GM18502 (cell line): ENCODE measurements at regions not wholly inside any gene's neighbourhood (a gene's known extent, or its start where the extent isn't known, plus 50 kb on each side); places are given as distances from the start of the nearest gene placed in this dataset.

Source experiments
- ATAC-seq: cut with Tn5 transposase; IDR thresholded peaks from one replicate; pipeline ENCODE4 v1.9.1; 2021; ENCODE audit warnings: mild to moderate bottlenecking; ENCODE audit not compliant: unreplicated experiment, poor library complexity

DNA sequence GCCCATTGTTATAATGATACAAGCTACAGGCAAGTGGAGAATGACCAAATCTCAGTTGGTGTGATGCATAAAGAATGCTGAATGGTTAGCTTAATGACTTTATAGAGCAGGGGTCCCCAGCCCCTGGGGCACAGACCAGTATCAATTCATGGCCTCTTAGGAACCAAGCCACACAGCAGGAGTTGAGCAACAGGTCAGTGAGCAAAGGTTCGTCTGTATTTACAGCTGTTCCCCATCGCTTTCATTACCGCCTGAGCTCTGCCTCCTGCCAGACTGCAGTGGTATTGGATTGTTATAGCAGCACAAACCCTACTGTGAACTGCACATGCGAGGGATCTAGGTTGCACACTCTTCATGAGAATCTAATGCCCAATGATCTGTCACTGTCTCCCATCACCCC, 114.0 kb upstream of the ZFHX3 start:
- no peak for ATAC-seq

DNA sequence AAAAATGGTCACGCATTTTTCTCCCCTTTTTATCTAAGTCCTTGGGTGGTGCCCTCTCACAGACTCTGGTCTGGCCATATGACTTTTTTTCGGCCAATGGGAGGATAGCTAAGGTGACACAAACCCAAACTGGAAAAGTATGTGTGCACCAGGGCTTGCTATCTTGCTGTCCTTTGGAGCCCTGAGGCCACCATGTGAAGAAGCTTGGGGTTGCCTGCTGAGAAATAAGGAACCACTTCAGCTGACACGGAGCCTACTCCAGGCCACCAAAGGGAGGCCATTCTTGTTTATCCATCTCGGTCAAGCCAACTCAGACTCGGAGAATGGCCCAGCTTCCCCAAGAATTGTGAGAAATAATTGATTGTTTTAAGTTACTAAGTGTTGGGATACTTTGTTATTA, 111.4 kb upstream of the ZFHX3 start:
- ATAC-seq, result no peak

DNA sequence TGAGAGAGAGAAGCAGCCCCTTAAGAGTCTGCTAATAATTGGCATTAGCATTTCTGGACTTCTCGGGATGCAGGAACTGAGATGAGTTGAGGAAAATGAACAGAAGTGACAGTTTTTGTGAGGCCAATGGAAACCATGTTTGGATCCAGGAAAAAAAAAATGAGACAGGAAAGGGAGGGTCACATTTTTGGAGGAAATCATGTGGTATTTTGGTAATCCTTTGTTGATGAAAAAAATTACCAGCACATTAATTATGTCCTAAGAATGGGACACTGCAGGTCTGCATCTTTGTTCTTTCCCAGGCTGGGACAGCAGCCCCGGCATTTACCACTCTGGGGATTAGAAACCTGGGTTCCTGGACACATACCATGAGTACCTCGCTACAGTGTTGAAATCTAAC, 109.9 kb upstream of the ZFHX3 start:
- no peak for ATAC-seq

DNA sequence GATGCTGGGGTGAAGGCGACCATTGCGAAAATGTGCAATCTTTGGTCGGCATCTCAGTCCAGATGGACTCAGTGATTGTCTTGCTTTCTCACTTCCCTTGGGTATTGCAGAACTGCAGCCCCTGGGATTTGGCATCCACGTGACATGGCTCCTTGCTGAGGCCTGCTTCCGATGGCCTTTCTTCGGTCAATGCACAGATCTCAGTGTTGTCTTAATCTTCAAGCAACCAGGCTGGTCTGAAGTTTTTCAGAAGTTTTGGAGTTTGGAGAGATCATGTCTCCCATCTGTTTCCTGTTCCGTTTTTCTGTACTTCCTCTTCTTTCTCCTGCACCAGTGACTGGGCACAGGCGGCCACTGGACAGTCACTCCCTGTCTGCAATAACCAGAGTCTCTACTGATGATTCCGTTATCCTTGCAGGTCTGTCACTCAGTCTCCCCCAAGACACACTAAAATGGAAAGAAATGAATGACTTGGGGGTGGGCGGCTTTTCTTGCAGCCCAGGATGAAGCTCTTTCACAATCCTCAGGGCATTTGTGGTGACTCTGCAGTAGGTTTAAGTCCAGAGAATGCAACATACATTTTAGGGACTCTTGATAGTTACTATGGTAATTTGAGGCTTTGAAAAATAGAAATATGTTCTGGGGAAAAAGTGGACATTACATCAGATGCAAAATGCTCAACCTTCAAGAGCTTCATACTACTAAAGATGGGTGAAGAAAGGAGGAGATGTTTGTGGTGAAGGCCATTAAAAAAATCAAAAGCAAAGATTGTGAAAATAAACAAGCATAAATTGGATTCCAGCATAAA, 106.3 kb upstream of the ZFHX3 start:
- ATAC-seq, result no peak

DNA sequence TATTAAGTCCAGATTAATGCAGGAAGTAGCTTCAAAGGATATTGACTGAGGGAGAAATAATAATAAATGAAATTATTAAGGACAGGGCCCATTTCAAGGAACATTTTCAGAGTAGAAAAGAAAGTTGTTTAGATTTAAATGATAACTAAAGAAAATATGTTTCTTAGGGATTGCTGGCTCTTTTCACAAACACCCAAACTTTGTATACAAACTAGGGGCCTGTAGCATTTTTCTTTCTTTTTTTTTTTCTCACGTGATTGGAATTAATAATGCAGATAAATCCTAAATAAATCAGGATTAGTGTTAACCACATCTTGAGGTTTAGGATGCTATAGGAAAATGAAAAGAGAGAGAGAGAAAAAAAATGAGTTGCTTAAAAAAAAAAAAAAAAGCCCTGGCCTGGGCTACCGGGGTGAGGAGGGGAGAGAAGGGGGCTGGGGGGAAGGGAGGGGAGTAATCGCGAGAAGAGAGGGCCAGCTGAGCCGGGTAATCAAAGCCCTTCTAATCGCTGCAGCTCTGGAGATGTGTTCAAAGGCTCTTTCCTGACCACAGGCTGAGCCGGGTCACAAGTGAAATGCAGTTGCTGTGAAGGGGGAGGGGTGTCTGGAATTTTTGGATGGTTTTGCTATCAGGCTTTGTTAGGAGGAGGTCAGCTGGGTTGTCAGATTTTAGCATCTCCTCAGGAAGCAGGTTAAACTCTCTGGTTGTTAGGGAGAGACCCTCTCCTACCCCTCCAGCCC, 104.6 kb upstream of the ZFHX3 start:
- ATAC-seq, result no peak

DNA sequence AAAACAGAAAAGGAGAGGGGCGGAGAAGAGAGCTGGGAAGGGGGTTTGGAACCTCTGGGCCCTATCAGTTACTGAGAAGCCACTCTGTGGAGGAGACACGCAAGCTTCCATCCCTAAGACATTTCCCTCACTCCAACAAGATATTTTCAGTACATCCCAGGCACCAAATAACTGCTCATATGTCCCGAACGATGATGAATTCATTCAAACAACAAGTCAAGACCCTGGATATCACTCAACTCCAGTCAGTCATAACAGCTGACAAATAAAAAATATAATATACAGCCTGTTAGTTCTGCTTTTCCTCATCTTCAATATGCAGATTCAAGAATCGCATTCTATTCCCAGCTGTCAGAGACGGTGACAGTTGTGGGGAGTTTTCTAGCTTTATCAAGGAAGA, 104.0 kb upstream of the ZFHX3 start:
- ATAC-seq, result no peak

DNA sequence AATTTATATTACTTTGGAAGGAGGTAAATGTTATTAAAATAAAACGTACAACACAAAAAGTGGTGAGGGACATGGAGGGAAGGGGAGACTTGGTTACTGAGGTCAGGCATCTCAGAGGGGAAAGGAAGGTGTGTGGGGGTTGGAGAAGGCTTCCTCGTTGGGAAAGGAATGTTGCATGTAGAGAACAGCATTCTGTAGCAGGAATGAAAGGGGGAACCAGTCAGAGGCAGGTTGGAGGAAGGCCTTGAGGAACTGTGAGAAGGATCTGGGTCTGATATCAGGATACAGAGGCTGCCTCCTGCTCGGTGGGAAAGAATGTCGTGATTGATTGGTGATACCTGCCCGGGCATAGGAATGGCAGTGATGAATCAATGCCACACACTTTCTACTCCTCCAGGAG, 103.3 kb upstream of the ZFHX3 start:
- no peak for ATAC-seq

DNA sequence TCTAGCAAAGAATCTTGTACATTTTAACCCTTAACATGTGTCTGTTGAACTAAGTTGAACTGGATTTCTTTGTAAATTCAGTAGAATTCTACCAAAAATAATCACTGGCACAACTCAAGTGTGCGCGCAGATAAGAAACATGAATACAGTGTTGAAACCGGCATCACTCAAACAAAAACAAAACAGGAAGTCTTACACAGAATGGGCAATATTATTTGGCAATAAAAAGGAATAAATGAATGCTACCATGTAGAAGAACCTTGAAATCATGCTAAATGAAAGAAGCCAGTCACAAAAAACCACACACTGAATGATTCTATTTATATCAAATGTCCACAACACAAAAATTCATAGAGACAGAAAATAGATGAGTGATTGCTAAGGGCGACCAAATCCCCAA, 102.9 kb upstream of the ZFHX3 start:
- ATAC-seq, result no peak

DNA sequence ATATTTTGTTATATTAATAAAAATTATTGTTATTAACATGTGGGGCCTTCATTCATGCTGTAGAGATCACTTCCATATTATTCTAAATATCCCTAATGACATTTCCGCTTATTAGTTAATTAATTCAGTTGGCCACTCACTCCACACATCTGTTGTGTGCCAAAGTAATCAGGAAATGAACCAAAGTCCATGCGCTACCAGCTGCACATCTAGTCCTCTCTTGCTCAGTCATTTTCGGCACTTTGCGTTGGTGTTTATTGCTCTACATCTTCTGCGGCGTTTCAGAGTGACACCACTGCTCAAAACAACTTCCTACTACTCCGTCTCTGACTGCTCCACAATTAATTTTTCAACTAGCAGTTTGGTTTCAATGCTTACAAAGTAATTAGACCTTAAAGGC, 101.4 kb upstream of the ZFHX3 start:
- ATAC-seq, result no peak

DNA sequence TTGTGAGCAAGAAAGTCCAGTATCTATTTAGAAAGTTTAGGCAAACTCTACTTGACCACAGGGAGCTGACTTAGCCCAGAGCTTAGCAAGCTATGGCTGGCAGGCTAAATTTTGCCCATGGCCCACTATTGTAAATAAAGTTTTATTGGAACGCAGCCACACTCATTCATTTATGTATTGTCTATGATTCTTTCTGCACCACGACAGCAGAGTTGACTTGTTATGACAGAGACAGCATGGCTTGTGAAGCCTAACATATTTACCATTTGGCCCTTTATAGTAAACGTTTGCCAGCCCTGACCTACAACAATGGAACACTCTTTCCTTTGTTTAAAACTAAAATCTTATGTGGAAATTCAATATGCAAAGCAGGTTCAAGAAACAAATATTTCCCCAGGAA, 100.0 kb upstream of the ZFHX3 start:
- ATAC-seq, result no peak

DNA sequence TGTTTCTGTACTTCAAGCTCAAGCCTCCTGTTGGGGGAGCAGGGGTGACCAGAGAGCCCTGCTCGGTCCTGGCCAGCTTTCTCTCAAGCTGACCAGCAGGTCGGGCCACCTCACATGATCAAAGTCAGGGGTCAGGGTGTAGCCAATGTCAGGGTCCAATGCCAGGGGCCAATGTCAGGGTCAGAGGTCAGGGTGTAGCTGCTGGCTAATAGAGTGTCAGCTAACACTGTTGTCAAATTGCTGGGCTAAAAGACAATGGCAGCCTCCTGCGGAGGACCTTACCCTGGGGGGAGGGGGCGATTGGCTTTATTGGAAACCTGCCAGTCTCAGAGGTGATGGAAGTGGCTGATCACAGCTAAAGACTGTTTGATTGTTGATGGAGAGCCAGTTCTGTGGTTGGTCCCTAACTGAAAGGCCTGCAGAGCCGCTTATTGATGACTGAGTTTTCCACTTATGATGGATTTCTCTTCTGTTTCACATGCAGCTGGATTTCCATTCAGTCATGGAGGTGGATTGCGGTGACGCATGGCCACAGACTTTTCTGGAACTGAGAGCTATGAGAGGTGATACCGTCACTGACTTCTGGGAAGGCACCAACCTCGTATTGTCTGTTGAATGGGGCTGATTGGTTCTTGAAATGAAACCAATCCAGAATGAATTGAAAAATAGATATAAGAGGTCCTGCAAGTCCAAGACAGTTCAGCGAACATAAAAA, 97.4 kb upstream of the ZFHX3 start:
- no peak for ATAC-seq

DNA sequence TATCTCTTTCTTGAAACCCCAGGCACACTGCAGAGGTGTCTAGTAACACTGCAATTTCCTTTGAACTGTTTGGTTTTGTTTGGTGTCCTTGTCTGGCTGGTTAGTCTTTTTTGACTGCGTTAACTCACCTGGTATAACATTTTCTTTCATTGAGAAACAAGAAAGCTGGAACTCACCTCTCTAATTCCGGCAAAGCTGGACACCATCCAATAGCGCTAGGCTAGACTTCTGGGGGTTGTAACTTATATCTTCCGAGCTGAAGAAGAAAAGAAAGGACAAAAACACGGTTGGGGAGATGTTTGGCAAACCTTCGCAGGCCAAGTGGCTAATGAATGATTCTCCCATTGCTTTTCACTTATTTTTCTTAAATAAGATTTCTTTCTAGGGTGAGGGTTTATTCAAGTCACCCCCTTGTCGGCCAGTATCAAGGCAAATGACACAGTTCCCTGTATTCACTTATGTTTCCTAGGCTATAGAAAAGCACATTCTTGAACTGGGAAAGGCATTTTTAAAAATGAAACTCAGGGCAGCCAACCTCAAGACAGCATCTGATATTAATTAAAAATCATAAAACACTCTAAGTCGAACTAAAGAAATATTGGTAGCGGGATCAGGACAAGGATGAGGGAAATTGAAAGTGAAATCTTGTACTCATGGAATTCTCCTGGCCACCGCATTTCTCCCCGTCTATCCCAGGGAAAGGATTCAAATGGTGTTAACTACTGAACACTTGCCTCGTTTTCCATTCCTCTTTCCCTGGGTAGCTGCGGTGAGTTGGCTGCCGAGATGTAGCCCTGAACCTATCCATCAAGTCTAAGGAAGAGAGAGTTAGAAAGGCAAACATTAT, 95.9 kb upstream of the ZFHX3 start:
- no peak for ATAC-seq

DNA sequence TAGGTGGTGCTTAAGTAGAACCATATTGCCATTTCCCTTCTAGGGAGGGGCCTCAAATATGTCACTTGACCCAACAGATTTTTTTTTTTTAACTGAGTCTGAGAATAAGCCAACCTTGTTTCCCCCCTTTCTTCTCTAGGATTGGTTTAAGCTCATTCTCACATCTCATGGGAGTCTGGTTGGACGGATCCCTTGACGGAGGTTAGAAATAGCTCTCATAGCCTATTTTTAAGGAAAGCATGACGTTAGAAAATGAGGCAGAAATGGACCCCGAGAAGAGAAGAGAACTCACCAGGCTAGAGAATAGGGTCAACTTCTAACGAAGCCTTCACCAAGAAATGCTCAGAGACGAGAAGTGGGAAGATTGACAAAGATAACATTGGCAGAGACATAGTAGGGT, 95.1 kb upstream of the ZFHX3 start:
- no peak for ATAC-seq

DNA sequence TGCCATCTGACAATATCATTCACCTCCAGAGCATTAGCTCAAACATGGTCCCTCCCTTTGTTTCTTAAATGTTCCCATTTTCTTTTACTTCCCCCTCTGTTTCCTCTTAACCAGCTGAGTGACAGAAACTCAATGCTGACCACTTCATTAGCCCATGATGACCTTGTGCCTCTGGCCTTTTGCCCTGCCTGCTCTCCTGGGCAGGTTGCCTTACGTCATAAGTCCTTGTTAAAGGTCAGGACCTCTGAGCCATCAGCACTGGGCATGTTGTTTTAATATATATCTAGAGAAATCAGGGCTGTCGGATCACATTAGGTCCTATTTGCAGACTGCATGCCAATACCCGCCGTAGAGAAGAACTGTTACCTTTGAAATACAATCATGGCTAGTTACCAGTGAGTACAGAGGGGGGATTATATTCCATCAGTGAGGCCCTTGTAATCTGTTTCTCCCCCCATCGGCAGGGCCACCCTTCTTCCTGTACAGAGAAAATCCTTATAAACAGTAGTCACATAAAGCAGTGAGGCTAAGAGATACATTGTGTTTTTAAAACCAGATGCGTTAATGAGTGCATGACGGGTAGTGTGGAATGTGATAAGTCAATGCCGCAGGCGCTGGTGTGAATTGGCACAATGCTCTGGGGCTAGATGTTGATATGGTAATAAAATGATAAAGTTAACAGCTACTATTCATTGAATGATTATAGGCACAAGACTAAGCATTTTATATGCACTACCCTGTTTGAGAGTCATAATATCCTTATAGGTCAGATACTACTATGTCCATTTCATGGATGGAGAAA, 94.3 kb upstream of the ZFHX3 start:
- ATAC-seq, result no peak

DNA sequence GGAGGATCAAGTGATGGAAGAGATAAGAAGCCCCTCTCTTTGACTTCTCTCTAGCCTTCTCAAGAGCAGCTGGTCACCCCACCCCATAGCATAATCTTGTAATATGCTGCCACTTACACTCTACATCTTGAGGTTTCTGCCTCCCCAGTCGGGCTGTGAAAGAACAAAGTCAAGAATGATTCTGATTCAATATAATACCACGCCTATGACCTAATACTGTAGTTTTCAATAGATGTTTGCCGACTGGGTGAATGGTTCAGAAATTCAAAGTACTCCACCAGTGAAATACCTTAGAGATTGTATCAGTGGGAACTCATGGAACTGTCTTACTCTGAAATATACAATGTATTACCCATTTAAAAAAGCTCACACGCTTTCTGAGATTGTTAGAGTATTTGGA, 93.0 kb upstream of the ZFHX3 start:
- no peak for ATAC-seq

DNA sequence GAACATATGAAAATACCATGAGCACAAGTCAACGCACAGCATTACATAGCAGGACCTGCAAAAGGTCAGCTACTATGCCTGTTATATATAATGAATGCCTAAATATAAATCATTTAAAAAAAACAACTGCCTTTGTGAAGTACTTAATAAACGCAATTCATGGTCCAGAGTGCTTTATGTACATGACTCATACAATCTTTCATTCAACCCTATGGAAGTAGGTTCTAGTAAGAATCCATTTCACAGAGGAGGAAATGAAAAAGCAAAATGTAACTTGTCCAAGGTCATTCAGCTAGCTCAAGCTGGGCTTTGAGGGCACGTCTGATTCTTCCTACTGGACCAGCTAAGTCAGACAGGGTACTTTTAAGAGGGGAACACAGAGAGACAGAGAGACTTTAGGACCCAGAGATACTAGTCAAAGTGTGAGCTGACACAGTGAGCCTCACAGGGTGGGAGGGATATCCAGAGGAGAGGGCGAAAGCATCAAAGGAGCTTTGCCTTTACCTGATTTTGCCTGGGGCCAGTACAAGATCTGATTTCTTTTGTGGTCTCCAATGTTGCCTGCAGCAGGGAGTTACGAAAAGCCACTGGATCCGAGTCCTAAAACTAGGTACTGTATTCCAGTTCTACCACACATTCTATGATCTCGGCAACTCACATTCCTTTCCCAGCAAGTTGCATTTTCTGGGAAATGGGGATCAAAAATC, 83.4 kb upstream of the ZFHX3 start:
- ATAC-seq, result no peak

DNA sequence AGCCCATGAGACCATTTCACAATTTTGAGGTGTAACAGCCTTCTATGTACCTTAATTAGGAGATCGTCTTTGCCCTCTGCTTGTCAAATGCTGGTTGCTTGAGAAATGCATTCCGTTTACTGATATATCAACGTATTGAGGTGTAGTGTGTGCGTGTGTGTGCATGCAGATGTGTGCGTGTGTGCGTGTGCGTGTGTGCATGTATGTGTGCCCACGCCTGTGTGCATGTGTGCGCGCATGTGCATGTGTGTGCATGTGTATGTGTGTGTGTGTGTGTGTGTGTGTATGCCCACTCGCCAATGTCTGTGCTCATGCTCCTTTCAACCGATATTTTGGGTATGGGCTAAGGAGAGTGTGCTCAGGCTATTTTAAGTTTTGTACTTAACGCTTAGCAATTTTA, 81.5 kb upstream of the ZFHX3 start:
- no peak for ATAC-seq

DNA sequence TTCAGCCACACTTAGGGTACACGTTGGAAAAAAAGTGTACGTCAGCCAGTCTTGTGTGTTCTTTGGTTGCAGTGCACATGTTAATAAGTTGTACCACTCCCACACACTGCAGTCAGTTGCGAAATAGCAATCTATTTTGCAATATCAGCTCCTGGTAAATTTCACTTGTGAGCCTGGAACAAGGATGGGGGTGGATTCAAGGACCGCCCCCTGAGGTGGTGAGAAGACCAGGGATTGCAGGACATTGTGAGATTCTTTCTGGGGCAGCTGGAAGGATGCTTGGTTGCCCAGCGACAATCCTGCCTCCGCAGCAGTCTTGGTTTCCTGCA, 78.6 kb upstream of the ZFHX3 start:
- no peak for ATAC-seq

DNA sequence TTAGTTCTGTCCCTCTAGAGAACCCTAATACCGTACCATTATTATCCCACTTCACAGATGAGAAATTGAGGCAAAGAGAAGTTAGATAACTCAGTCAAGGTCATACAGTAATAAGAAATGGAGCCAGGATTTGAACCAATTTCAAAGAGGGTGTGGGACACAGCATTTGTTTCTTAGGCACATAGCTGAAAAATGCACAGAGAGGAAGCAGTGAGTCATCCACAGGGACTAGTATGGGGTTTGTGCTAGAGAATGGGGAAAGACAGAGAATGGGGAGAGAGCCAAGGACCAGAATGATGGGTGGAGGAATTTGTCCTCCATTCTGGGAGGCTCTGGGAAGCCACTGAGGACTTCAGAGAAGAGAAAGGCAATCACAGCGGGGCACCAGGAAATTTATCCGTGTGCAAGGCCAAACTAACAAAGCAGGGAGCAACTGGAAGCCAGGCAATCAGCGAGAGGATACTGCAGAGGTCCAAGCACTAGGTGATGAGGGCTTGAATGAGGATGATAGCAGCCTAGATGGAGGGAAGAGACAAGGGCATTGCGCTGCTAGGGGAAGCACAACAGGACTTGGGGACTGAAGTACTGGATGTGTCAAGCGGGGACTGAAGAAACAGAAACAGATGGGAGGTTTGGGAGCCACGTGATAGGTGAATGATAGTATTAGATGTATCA, 78.1 kb upstream of the ZFHX3 start:
- ATAC-seq, result no peak
